HG03108 (cell line): ENCODE measurements at regions not wholly inside any gene's neighbourhood (a gene's known extent, or its start where the extent isn't known, plus 50 kb on each side); places are given as distances from the start of the nearest gene placed in this dataset.

ENCODE experiments used
- ATAC-seq: cut with Tn5 transposase; IDR thresholded peaks from one replicate; pipeline ENCODE4 v1.9.1; 2021; ENCODE audit warnings: moderate library complexity; ENCODE audit not compliant: unreplicated experiment

- no peak for ATAC-seq
These were observed 920.7 kb upstream of the NR2F2 start for GRCh38 chr15:95409626-95410310.

- ATAC-seq: no peak
These were observed 919.7 kb upstream of the NR2F2 start for GRCh38 chr15:95410757-95411156.

- ATAC-seq: no peak
These were observed 913.9 kb upstream of the NR2F2 start for GRCh38 chr15:95416576-95416975.

- no peak for ATAC-seq
These were observed 912.7 kb upstream of the NR2F2 start for GRCh38 chr15:95417761-95418160.

GRCh38 chr15:95422255-95422654 lies 908.2 kb upstream of the NR2F2 start:
- ATAC-seq: no peak

- no peak for ATAC-seq
These were observed 904.6 kb upstream of the NR2F2 start for GRCh38 chr15:95425859-95426258.

GRCh38 chr15:95429345-95429744 lies 901.2 kb upstream of the NR2F2 start:
- ATAC-seq: no peak

GRCh38 chr15:95431518-95431917 lies 899.0 kb upstream of the NR2F2 start:
- ATAC-seq: no peak

- no peak for ATAC-seq
These were observed 897.6 kb upstream of the NR2F2 start for GRCh38 chr15:95432878-95433405.

- no peak for ATAC-seq
These were observed 890.6 kb upstream of the NR2F2 start for GRCh38 chr15:95439922-95440376.

GRCh38 chr15:95440712-95441111 lies 889.8 kb upstream of the NR2F2 start:
- ATAC-seq: no peak

- no peak for ATAC-seq
These were observed 888.3 kb upstream of the NR2F2 start for GRCh38 chr15:95442107-95442719.

- ATAC-seq: no peak
These were observed 885.6 kb upstream of the NR2F2 start for GRCh38 chr15:95444860-95445259.

- no peak for ATAC-seq
These were observed 883.6 kb upstream of the NR2F2 start for GRCh38 chr15:95446854-95447253.

GRCh38 chr15:95447486-95447885 lies 883.0 kb upstream of the NR2F2 start:
- no peak for ATAC-seq

- no peak for ATAC-seq
These were observed 881.8 kb upstream of the NR2F2 start for GRCh38 chr15:95448531-95449229.

- ATAC-seq: no peak
These were observed 881.3 kb upstream of the NR2F2 start for GRCh38 chr15:95449230-95449628.

GRCh38 chr15:95450413-95450812 lies 880.1 kb upstream of the NR2F2 start:
- ATAC-seq: no peak

- no peak for ATAC-seq
These were observed 878.6 kb upstream of the NR2F2 start for GRCh38 chr15:95451938-95452337.

- ATAC-seq: no peak
These were observed 875.9 kb upstream of the NR2F2 start for GRCh38 chr15:95454403-95455262.

- ATAC-seq: no peak
These were observed 873.0 kb upstream of the NR2F2 start for GRCh38 chr15:95457520-95457919.
